HepG2 (cell line): ENCODE measurements at regions not wholly inside any gene's neighbourhood (a gene's known extent, or its start where the extent isn't known, plus 50 kb on each side); places are given as distances from the start of the nearest gene placed in this dataset.
A peak's percentile ranks its signal among the peaks of the same experiment; 100 is the strongest.

Experiments
- BCL6 ChIP-seq: IDR thresholded peaks from 2 replicates; pipeline ENCODE4 v1.6.1; 2016; ENCODE audit warnings: missing genetic modification reagents, missing compliant biosample characterization
- CEBPG ChIP-seq: IDR thresholded peaks from 2 replicates; pipeline ENCODE4 v1.6.1; 2016
- DNMT3B ChIP-seq: conservative IDR thresholded peaks from 2 replicates; pipeline ENCODE4 v1.6.1; 2016; ENCODE audit warnings: missing biosample characterization, control low read depth
- DRAP1 ChIP-seq: IDR thresholded peaks from 2 replicates; pipeline ENCODE4 v1.6.1; 2016; ENCODE audit warnings: missing genetic modification reagents, missing compliant biosample characterization
- EED ChIP-seq: sonication (generic); formaldehyde crosslinking; IDR thresholded peaks from 2 replicates; pipeline ENCODE4 v1.5.0; 2020; ENCODE audit warnings: mild to moderate bottlenecking, missing genetic modification reagents
- HNRNPLL ChIP-seq: fragments of 200-400 bp; formaldehyde crosslinking; IDR thresholded peaks from 2 replicates; pipeline ENCODE4 v1.6.1; 2017; ENCODE audit warnings: mild to moderate bottlenecking, low read depth, low read length; ENCODE audit not compliant: poor library complexity, severe bottlenecking
- JUNB ChIP-seq: sonication (generic); formaldehyde crosslinking; IDR thresholded peaks from 2 replicates; pipeline ENCODE4 v1.8.0; 2022; ENCODE audit warnings: missing genetic modification reagents, mild to moderate bottlenecking, borderline replicate concordance
- KDM5A ChIP-seq: fragments of 200-600 bp; sonication (generic); IDR thresholded peaks from 2 replicates; pipeline ENCODE4 v1.7.0; 2018; ENCODE audit warnings: antibody characterized with exemption, mild to moderate bottlenecking, low read length, borderline replicate concordance
- MIXL1 ChIP-seq: IDR thresholded peaks from 2 replicates; pipeline ENCODE4 v1.6.1; 2016
- NR2C2 ChIP-seq: sonication (generic); formaldehyde crosslinking; IDR thresholded peaks from 2 replicates; pipeline ENCODE4 v1.4.0; 2020; ENCODE audit warnings: missing genetic modification reagents, mild to moderate bottlenecking, moderate library complexity, borderline replicate concordance
- PITX1 ChIP-seq: sonication (generic); formaldehyde crosslinking; IDR thresholded peaks from 2 replicates; pipeline ENCODE4 v1.5.1; 2020; ENCODE audit warnings: mild to moderate bottlenecking, missing genetic modification reagents
- PPARG ChIP-seq: conservative IDR thresholded peaks from 2 replicates; pipeline ENCODE4 v1.6.1; 2016; ENCODE audit warnings: missing biosample characterization, missing genetic modification reagents
- PRMT3 ChIP-seq: sonication (generic); formaldehyde crosslinking; IDR thresholded peaks from 2 replicates; pipeline ENCODE4 v1.8.1; 2022; ENCODE audit warnings: low read depth, mild to moderate bottlenecking, moderate library complexity, missing genetic modification reagents, borderline replicate concordance
- REXO4 ChIP-seq: sonication (generic); formaldehyde crosslinking; IDR thresholded peaks from 2 replicates; pipeline ENCODE4 v1.8.0; 2022; ENCODE audit warnings: missing genetic modification reagents, mild to moderate bottlenecking, borderline replicate concordance
- RNF2 ChIP-seq: fragments of 450-650 bp; conservative IDR thresholded peaks from 2 replicates; pipeline ENCODE4 v1.6.1; 2016; ENCODE audit warnings: low read depth
- SALL1 ChIP-seq: sonication (generic); formaldehyde crosslinking; IDR thresholded peaks from 2 replicates; pipeline ENCODE4 v1.8.0; 2022; ENCODE audit warnings: mild to moderate bottlenecking, missing genetic modification reagents
- SKI ChIP-seq: fragments of 450-650 bp; IDR thresholded peaks from one replicate; pipeline ENCODE4 v1.6.1; 2018; ENCODE audit warnings: mild to moderate bottlenecking; ENCODE audit not compliant: partially characterized antibody
- SMC3 ChIP-seq: IDR thresholded peaks from 2 replicates; pipeline ENCODE4 v1.6.1; 2011; ENCODE audit warnings: low read length, improper control_type of control experiment
- SPEN ChIP-seq: sonication (generic); formaldehyde crosslinking; IDR thresholded peaks from 2 replicates; pipeline ENCODE4 v1.5.1; 2020; ENCODE audit warnings: low read depth, mild to moderate bottlenecking, missing genetic modification reagents
- ZKSCAN8 ChIP-seq: IDR thresholded peaks from 2 replicates; pipeline ENCODE4 v1.6.1; 2016; ENCODE audit warnings: borderline replicate concordance, missing genetic modification reagents, missing compliant biosample characterization
- ZNF205 ChIP-seq: IDR thresholded peaks from 2 replicates; pipeline ENCODE4 v1.6.1; 2018; ENCODE audit warnings: missing biosample characterization, missing genetic modification reagents
- ZNF264 ChIP-seq: sonication (generic); formaldehyde crosslinking; IDR thresholded peaks from 2 replicates; pipeline ENCODE4 v1.4.0; 2020; ENCODE audit warnings: missing genetic modification reagents
- ZNF576 ChIP-seq: sonication (generic); formaldehyde crosslinking; IDR thresholded peaks from 2 replicates; pipeline ENCODE4 v1.4.0; 2020; ENCODE audit warnings: mild to moderate bottlenecking, missing genetic modification reagents
- ZNF792 ChIP-seq: IDR thresholded peaks from 2 replicates; pipeline ENCODE4 v1.6.1; 2016
- TF ChIP-seq, protein P1 (sequence below): sonication (generic); formaldehyde crosslinking; IDR thresholded peaks from 2 replicates; pipeline ENCODE4 v1.4.0; 2020; ENCODE audit warnings: missing genetic modification reagents
- TF ChIP-seq, protein P2 (sequence below): sonication (generic); formaldehyde crosslinking; IDR thresholded peaks from 2 replicates; pipeline ENCODE4 v1.5.1; 2020; ENCODE audit warnings: mild to moderate bottlenecking, missing genetic modification reagents, borderline replicate concordance

- TF ChIP-seq DRAP1 (CRISPR knock-in tag) (0 out of 2 replicates have a peak, but pooled peaks have one; percentile 26), NR2C2 (CRISPR knock-in tag) (0 out of 2 replicates have a peak, but pooled peaks have one; percentile 48), BCL6 (CRISPR knock-in tag) (peak; percentile 78), ZNF264 (CRISPR knock-in tag) (no peak), EED (CRISPR knock-in tag) (no peak), ZNF576 (CRISPR knock-in tag) (no peak), JUNB (no peak), SALL1 (CRISPR knock-in tag) (no peak; the same call in 1 of the 2 replicates), PRMT3 (CRISPR knock-in tag) (no peak), HNRNPLL (no peak), RNF2 (no peak), REXO4 (CRISPR knock-in tag) (no peak), KDM5A (no peak), ZNF205 (CRISPR knock-in tag) (no peak), SMC3 (no peak), MIXL1 (CRISPR knock-in tag) (peak; percentile 40; the same call in 1 of the 2 replicates), ZNF792 (CRISPR knock-in tag) (peak; percentile 52; the same call in 1 of the 2 replicates), ZKSCAN8 (CRISPR knock-in tag) (peak; percentile 28; the same call in 1 of the 2 replicates), SPEN (CRISPR knock-in tag) (no peak), PPARG (CRISPR knock-in tag) (peak; percentile 74), DNMT3B (CRISPR knock-in tag) (no peak), PITX1 (CRISPR knock-in tag) (no peak), SKI (no peak), CEBPG (CRISPR knock-in tag) (peak; percentile 48; the same call in 1 of the 2 replicates)
- TF ChIP-seq, protein P1, sequence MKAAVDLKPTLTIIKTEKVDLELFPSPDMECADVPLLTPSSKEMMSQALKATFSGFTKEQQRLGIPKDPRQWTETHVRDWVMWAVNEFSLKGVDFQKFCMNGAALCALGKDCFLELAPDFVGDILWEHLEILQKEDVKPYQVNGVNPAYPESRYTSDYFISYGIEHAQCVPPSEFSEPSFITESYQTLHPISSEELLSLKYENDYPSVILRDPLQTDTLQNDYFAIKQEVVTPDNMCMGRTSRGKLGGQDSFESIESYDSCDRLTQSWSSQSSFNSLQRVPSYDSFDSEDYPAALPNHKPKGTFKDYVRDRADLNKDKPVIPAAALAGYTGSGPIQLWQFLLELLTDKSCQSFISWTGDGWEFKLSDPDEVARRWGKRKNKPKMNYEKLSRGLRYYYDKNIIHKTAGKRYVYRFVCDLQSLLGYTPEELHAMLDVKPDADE (CRISPR knock-in tag), result no peak
- TF ChIP-seq, protein P2, sequence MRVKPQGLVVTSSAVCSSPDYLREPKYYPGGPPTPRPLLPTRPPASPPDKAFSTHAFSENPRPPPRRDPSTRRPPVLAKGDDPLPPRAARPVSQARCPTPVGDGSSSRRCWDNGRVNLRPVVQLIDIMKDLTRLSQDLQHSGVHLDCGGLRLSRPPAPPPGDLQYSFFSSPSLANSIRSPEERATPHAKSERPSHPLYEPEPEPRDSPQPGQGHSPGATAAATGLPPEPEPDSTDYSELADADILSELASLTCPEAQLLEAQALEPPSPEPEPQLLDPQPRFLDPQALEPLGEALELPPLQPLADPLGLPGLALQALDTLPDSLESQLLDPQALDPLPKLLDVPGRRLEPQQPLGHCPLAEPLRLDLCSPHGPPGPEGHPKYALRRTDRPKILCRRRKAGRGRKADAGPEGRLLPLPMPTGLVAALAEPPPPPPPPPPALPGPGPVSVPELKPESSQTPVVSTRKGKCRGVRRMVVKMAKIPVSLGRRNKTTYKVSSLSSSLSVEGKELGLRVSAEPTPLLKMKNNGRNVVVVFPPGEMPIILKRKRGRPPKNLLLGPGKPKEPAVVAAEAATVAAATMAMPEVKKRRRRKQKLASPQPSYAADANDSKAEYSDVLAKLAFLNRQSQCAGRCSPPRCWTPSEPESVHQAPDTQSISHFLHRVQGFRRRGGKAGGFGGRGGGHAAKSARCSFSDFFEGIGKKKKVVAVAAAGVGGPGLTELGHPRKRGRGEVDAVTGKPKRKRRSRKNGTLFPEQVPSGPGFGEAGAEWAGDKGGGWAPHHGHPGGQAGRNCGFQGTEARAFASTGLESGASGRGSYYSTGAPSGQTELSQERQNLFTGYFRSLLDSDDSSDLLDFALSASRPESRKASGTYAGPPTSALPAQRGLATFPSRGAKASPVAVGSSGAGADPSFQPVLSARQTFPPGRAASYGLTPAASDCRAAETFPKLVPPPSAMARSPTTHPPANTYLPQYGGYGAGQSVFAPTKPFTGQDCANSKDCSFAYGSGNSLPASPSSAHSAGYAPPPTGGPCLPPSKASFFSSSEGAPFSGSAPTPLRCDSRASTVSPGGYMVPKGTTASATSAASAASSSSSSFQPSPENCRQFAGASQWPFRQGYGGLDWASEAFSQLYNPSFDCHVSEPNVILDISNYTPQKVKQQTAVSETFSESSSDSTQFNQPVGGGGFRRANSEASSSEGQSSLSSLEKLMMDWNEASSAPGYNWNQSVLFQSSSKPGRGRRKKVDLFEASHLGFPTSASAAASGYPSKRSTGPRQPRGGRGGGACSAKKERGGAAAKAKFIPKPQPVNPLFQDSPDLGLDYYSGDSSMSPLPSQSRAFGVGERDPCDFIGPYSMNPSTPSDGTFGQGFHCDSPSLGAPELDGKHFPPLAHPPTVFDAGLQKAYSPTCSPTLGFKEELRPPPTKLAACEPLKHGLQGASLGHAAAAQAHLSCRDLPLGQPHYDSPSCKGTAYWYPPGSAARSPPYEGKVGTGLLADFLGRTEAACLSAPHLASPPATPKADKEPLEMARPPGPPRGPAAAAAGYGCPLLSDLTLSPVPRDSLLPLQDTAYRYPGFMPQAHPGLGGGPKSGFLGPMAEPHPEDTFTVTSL (CRISPR knock-in tag), result 0 out of 2 replicates have a peak, but pooled peaks have one; percentile 44
These were observed 226.2 kb downstream of the KCNRG start (continued) for GRCh38 chr13:50241479-50241878.
